GM18499 (cell line): ENCODE measurements at regions not wholly inside any gene's neighbourhood (a gene's known extent, or its start where the extent isn't known, plus 50 kb on each side); places are given as distances from the start of the nearest gene placed in this dataset.
"Not testable (repeated sequence)": the region's sequence is repeated elsewhere in the genome, so short reads cannot be mapped to it uniquely, and the experiment has no call there.

Experiments
- ATAC-seq: cut with Tn5 transposase; IDR thresholded peaks from one replicate; pipeline ENCODE4 v1.9.1; 2021; ENCODE audit warnings: moderate number of reproducible peaks; ENCODE audit not compliant: insufficient read depth, unreplicated experiment

DNA sequence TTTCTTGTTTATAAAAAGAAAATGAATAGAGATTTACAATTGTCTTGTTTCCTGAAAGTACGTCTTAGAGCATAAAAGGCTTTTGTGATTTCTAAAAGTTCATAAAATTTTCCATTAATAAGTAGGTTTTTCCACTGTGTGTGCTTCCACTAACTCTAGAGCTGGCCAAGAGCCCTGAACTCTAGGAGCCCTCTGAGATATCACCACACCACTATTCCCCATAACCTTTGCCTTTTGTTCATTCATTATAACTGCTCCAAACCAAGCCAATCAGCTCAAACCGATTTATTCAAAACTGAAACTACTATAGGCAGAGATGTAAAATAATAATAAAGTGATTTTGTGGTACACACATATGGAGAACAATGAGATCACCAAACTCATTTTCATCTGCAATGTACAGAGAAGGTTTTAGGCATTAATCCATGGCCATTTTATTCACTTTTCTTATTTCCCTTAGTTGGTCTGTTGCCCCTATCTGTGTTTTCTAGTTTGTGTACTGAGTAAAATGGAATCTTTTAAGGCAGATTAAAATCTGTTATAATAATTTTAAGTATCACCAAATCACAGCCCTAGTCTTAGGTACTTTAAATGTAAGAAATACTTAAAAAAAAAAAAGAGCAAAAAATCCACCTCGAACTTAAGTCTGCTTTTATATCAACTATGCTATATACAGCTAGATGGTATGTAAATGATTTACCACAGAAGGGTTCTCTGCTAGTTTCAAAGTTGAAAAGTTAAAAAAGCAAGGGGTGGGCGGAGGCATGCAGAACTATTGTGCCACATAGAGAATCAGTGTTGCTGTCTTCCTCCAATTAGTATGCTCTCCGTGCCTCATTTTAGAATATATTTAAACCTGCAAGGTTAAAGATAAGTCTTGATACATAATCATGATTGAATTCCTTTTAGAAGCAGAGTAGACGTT, 311.3 kb downstream of the KLF12 start:
- ATAC-seq, result no peak

DNA sequence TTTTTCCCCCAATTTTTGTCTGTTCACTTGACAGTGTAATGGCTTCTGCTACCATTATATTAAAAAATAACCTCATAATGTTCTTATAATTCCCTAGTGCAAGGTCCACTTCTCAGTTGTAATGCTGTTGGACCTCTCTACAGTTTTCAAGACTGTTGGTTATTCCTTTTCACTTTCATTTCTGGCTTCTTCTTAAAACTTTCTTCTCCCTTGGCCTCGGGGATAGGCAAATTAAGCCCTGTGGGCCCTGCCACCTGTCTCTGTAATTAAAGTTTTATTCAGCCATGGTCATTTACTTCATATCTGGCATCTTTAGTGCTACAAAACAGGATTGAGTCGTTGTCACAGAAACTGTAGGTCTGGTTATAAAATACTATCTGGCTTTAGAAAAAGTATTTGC, 313.5 kb downstream of the KLF12 start:
- peak; percentile 57 for ATAC-seq

GRCh38 chr13:73820285-73820684, 313.9 kb downstream of the KLF12 start:
- ATAC-seq, result no peak

GRCh38 chr13:73819711-73820110, 314.5 kb downstream of the KLF12 start:
- no peak for ATAC-seq

DNA sequence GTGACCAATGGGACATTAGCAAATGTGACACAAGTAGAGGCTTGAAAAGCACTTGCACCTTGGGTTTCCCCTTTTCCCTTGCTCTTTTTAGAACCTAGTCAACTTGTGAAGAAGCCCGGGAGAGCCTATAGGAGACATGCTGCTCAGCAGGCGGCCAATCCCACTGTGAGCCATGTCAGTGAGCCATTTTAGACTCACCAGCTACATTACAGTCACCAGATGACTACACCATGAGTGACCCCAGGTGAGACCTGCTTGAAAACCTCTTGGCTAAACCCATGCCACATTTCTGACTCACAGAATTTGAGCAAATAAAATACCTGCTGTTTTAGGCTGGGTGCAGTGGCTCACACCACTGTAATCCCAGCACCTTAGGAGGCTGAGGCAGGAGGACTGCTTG, 317.5 kb downstream of the KLF12 start:
- no peak for ATAC-seq

GRCh38 chr13:73815796-73816195, 318.4 kb downstream of the KLF12 start:
- ATAC-seq, result no peak

DNA sequence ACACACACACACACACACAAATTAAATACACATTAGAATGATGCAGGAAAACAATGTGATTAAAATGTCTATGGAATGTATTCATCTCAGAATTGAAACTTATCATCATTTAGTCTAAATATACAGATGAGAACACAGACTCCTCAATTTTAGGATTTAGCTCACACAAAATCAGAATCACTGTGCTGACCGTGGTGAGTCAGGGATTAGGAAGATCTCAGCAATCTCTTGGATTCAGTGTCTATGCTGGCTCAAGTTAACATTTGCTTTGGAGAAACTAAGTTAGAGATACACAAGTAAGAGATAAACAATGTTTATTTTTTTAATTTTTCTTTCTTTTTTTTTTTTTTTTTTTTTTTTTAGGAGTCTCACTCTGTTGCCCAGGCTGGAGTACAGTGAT, 323.6 kb downstream of the KLF12 start:
- no peak for ATAC-seq

DNA sequence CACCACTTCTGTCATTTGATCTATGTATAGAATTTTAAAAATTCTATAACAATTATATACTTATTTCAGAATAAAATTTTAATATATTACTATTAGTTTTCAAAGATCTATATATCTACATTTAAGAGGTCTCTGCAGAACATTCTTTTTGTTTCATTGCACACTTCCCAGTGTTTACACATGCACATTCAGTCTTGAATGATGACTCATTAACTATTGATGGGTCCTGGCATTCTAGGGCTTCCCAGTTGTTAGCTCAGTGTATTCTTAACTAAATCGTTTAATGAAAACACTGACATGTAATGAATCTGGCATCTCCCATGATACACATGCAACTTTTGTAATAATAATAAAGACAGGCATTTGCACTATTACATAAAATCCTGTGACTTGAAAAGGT, 324.6 kb downstream of the KLF12 start:
- ATAC-seq, result no peak

GRCh38 chr13:73808318-73808717, 325.9 kb downstream of the KLF12 start:
- no peak for ATAC-seq

DNA sequence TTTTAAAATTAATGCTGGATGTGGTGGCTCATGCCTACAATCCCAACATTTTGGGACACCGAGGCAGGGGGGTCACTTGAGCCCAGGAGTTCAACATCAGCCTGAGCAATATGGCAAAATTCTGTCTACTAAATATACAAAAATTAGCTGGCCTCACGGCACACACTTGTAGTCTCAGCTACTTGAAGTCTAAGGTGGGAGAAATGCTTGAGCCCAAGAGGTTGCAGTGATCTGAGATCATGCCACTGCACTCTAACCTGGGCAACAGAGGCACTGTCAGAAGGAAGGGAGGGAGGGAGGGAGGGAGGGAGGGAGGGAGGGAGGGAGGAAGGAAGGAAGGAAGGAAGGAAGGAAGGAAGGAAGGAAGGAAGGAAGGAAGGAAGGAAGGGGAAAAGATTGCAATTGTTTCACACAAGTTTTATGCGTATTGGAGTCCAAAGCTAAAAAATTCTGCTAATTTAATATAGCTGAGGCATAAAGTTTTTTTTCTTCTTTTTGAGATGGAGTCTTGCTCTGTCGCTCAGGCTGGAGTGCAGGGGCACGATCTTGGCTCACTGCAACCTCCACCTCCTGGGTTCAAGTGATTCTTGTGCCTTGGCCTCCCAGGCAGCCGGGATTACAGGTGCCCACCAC, 328.8 kb downstream of the KLF12 start:
- ATAC-seq, result not testable (repeated sequence)

- no peak for ATAC-seq
Measured at GRCh38 chr13:73803997-73804396, 330.2 kb downstream of the KLF12 start.

- no peak for ATAC-seq
Measured at GRCh38 chr13:73800011-73800410, 334.2 kb downstream of the KLF12 start.

GRCh38 chr13:73794755-73795154, 339.4 kb downstream of the KLF12 start:
- no peak for ATAC-seq

DNA sequence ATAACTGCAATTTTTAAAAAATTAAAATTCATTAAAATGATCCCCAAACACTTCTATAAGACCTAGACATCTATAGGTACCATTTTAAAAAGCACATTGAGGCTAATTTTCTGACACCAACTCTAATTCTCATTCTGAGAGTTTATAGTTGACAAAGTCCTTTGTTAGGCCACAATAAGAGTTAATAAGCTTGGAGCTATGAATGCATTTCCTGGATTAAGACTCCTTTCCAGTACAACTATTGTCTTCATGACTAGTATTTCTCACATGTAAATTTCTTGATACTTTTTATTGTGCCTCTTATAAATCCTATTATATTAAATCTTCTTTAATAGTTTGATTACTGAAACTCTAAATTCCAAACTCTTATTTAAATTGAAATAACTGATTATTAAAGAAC, 340.8 kb downstream of the KLF12 start:
- no peak for ATAC-seq

DNA sequence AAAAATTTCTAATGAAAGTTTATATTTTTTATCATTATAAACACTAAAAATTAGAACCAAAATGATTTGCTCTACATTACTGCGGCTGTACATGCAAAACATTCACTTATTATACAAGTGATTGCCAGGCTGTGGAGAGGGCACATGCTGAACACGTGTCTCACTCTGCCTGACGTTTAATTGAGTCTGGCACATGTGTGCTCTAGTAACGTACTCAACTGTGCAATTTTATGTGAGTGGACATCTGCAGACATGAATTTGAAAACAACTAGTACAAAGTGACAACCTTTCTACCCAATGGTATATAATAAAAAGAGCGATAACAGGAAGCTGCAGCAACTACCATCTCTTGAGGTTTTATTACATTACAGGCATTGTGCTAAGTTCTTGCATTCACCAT, 341.4 kb downstream of the KLF12 start:
- ATAC-seq, result no peak

- no peak for ATAC-seq
Measured at GRCh38 chr13:73782450-73783449, 351.5 kb downstream of the KLF12 start.

GRCh38 chr13:73781384-73781783, 352.8 kb downstream of the KLF12 start:
- ATAC-seq, result no peak

- no peak for ATAC-seq
Measured at GRCh38 chr13:73779881-73780280, 354.3 kb downstream of the KLF12 start.

DNA sequence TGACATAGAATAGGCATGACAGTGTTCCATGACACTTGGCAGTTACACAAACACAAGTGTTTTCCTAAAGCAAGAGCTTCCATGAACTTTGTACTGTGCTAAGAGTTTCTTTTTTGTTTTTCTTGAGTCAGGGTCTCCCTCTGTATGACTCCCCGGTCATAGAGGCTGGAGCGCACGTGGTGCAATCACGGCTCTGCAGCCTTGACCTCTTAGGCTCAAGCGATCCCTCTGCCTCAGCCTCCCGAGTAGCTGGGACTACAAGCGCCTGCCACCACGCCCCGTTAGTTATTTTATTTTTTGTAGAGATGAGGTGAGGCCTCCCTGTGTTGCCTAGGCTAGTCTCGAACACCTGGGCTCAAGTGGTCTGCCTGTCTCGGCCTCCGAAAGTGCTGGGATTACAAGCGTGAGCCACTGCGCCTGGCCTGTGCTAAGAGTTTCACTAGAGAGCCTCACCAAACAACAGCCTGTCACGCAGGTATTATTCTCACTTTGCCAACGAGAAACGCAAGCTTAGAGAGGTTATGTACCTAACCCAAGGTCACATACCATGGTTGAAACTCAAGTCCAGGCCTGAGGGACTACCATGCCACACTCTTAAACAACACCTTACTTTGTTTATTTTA, 355.9 kb downstream of the KLF12 start:
- no peak for ATAC-seq

DNA sequence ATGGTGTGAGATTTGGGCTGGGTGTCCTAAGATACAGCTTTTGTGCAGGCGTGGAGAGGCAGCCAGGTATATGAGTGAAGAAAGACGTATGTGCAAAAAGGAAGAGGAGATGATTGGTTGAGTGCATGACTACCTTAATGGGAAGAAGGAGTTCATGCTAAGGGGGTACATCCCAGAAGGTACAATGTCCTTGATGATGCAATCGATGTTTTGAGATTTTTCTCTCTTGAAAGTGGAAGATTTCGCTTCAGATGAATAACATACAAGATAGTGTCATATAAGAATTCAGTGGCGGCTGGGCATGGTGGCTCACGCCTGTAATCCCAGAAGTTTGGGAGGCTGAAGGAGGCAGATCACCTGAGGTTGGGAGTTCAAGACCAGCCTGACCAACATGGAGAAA, 357.1 kb downstream of the KLF12 start:
- ATAC-seq, result no peak
